GM12891 (cell line): ENCODE measurements at regions not wholly inside any gene's neighbourhood (a gene's known extent, or its start where the extent isn't known, plus 50 kb on each side); places are given as distances from the start of the nearest gene placed in this dataset.

Experiments used
- POLR2A ChIP-seq: IDR thresholded peaks from 2 replicates; pipeline ENCODE4 v1.6.1; 2011; ENCODE audit warnings: low read depth, low read length, control low read depth
- POLR2AphosphoS5 ChIP-seq: IDR thresholded peaks from 2 replicates; pipeline ENCODE4 v1.6.1; 2011; ENCODE audit warnings: low read depth, low read length, control low read depth
- POU2F2 ChIP-seq: IDR thresholded peaks from 2 replicates; pipeline ENCODE4 v1.6.1; 2011; ENCODE audit warnings: low read depth, mild to moderate bottlenecking, control low read depth, low read length, moderate library complexity
- TAF1 ChIP-seq: IDR thresholded peaks from 2 replicates; pipeline ENCODE4 v1.6.1; 2011; ENCODE audit warnings: low read depth, low read length, control low read depth

GRCh38 chr12:127362121-127362520 is 904.8 kb upstream of the TMEM132C start:
- TF ChIP-seq POLR2A (no peak), POLR2AphosphoS5 (no peak), POU2F2 (no peak), TAF1 (no peak)
